Esophagus muscularis mucosa (tissue), 4 donors: ENCODE measurements at regions not wholly inside any gene's neighbourhood (a gene's known extent, or its start where the extent isn't known, plus 50 kb on each side); places are given as distances from the start of the nearest gene placed in this dataset.

Experiments used
- DNase-seq: peaks from one replicate; pipeline ENCODE4 v3.0.0-alpha.2; 2017; ENCODE audit errors: extremely low spot score
- H3K27ac ChIP-seq, 4 donors: fragments of 200-600 bp; sonication (generic); replicated peaks in 1 of 4; 1 replicate in 3 of 4; 2 replicates in 1 of 4; pipeline ENCODE4 v1.5.1; 2016 to 2019; ENCODE audit warnings: mild to moderate bottlenecking in 1 of 4
- H3K27me3 ChIP-seq, 4 donors: fragments of 200-600 bp; sonication (generic); one replicate each; pipeline versions ENCODE4 v1.5.1 to v1.6.0; 2016 to 2019
- H3K36me3 ChIP-seq, 4 donors: fragments of 200-600 bp; sonication (generic); one replicate each; pipeline ENCODE4 v1.5.1; 2016 to 2019
- H3K4me1 ChIP-seq, 4 donors: fragments of 200-600 bp; sonication (generic); one replicate each; pipeline ENCODE4 v1.5.1; 2016 to 2019
- H3K4me3 ChIP-seq, 4 donors: fragments of 200-600 bp; sonication (generic); 1 replicate in 2 of 4; 2 replicates in 2 of 4; pipeline ENCODE4 v1.5.1; 2016 to 2019; ENCODE audit warnings: mild to moderate bottlenecking in 4 of 4, moderate library complexity in 1 of 4
- H3K9me3 ChIP-seq, 4 donors: fragments of 200-600 bp; sonication (generic); 1 replicate in 3 of 4; 2 replicates in 1 of 4; pipeline ENCODE4 v1.5.1; 2016 to 2019
- CTCF ChIP-seq, 3 experiments: fragments of 200-600 bp in 2 of 3; fragments of 450-650 bp in 1 of 3; sonication (generic) in 2 of 3; IDR thresholded peaks; one replicate each; pipeline ENCODE4 v1.5.1; 2017 to 2019; ENCODE audit warnings: antibody characterized with exemption in 3 of 3, mild to moderate bottlenecking in 2 of 3, moderate library complexity in 1 of 3
- EP300 ChIP-seq: sonication (generic); formaldehyde crosslinking; IDR thresholded peaks from one replicate; pipeline ENCODE4 v1.6.1; 2017; ENCODE audit warnings: antibody characterized with exemption
- POLR2A ChIP-seq: fragments of 450-650 bp; IDR thresholded peaks from one replicate; pipeline ENCODE4 v1.6.1; 2017; ENCODE audit warnings: antibody characterized with exemption, moderate library complexity, mild to moderate bottlenecking, low read depth
- POLR2AphosphoS5 ChIP-seq, 2 donors: sonication (generic); formaldehyde crosslinking; IDR thresholded peaks; one replicate each; pipeline ENCODE4 v1.6.1; 2017; ENCODE audit warnings: antibody characterized with exemption in 2 of 2
- WGBS: methylation state at CpG from one replicate; pipeline ENCODE4 v1.1.5; 2018; 5-methylcytosine and 5-hydroxymethylcytosine counted together
- intact Hi-C: fragments of 100-400 bp; cut with DNase I; formaldehyde crosslinking; loops from one replicate; pipeline ENCODE4 v1.15.1; 2023

- intact Hi-C loops: no loop called here
- no peaks in the 10 kb centered on the region for H3K4me1 ChIP-seq
- H3K27me3 ChIP-seq: no peaks in the 10 kb centered on the region
- WGBS: 92% methylated on average over 3 of the region's 3 CpGs
- no peak overlapping the region for H3K4me3 ChIP-seq
- H3K27ac ChIP-seq: no peak overlapping the region
- TF ChIP-seq EP300: no peak
- no peak for TF ChIP-seq CTCF (IDR thresholded peaks at IDR 0.05)
- no peak for TF ChIP-seq POLR2AphosphoS5 (IDR thresholded peaks at IDR 0.05)
- no peak for TF ChIP-seq POLR2A
- DNase-seq: no peak
- H3K9me3 ChIP-seq: no peaks in the 10 kb centered on the region
- no peaks in the 10 kb centered on the region for H3K36me3 ChIP-seq
These were observed 899.5 kb downstream of the RPS29 start for GRCh38 chr14:48686650-48687049.

- Histone ChIP-seq H3K9me3 (no peaks in the 10 kb centered on the region), H3K27ac (no peak overlapping the region), H3K36me3 (no peaks in the 10 kb centered on the region), H3K4me1 (no peaks in the 10 kb centered on the region), H3K4me3 (no peak overlapping the region), H3K27me3 (no peaks in the 10 kb centered on the region)
- TF ChIP-seq CTCF (IDR thresholded peaks at IDR 0.05) (no peak), POLR2A (no peak), EP300 (no peak), POLR2AphosphoS5 (IDR thresholded peaks at IDR 0.05) (no peak)
- 82% methylated on average over 2 of the region's 2 CpGs for WGBS
- intact Hi-C loops: no loop called here
- no peak for DNase-seq
These were observed 913.7 kb downstream of the RPS29 start for GRCh38 chr14:48672506-48672905.

- no peak overlapping the region for H3K27ac ChIP-seq
- no peaks in the 10 kb centered on the region for H3K9me3 ChIP-seq
- intact Hi-C loops: no loop called here
- no peaks in the 10 kb centered on the region for H3K27me3 ChIP-seq
- no peak for TF ChIP-seq POLR2A
- TF ChIP-seq EP300: no peak
- TF ChIP-seq POLR2AphosphoS5 (IDR thresholded peaks at IDR 0.05): no peak
- no peak for TF ChIP-seq CTCF (IDR thresholded peaks at IDR 0.05)
- WGBS: 95% methylated on average over 4 of the region's 4 CpGs
- H3K4me1 ChIP-seq: no peaks in the 10 kb centered on the region
- H3K4me3 ChIP-seq: no peak overlapping the region
- DNase-seq: no peak
- no peaks in the 10 kb centered on the region for H3K36me3 ChIP-seq
These were observed 915.2 kb downstream of the RPS29 start for GRCh38 chr14:48670939-48671338.

- peaks cover 0 to 14% (median 3%) of the 10 kb centered on the region in 4 donors for H3K9me3 ChIP-seq
- H3K36me3 ChIP-seq: no peaks in the 10 kb centered on the region
- intact Hi-C loops: no loop called here
- H3K4me1 ChIP-seq: no peaks in the 10 kb centered on the region
- no peak overlapping the region for H3K4me3 ChIP-seq
- DNase-seq: no peak
- TF ChIP-seq POLR2A (no peak), EP300 (no peak), POLR2AphosphoS5 (IDR thresholded peaks at IDR 0.05) (no peak), CTCF (IDR thresholded peaks at IDR 0.05) (no peak)
- H3K27me3 ChIP-seq: no peaks in the 10 kb centered on the region
- H3K27ac ChIP-seq: no peak overlapping the region
- 63% methylated on average over 3 of the region's 3 CpGs for WGBS
These were observed 920.9 kb downstream of the RPS29 start for GRCh38 chr14:48665077-48665784.

- intact Hi-C loops: no loop called here
- TF ChIP-seq POLR2A: no peak
- TF ChIP-seq POLR2AphosphoS5 (IDR thresholded peaks at IDR 0.05): no peak
- TF ChIP-seq CTCF (IDR thresholded peaks at IDR 0.05): no peak
- no peak for TF ChIP-seq EP300
- Histone ChIP-seq H3K4me1 (no peaks in the 10 kb centered on the region), H3K9me3 (peaks cover 0 to 4% (median 0%) of the 10 kb centered on the region in 4 donors), H3K36me3 (no peaks in the 10 kb centered on the region), H3K27ac (no peak overlapping the region), H3K27me3 (no peaks in the 10 kb centered on the region), H3K4me3 (no peak overlapping the region)
- 100% methylated on average over 1 of the region's 1 CpG for whole genome bisulfite sequencing
- no peak for DNase-seq
These were observed 942.9 kb downstream of the RPS29 start for GRCh38 chr14:48643241-48643640.
